ENCODE measurements at regions not wholly inside any gene's neighbourhood (a gene's known extent, or its start where the extent isn't known, plus 50 kb on each side); places are given as distances from the start of the nearest gene placed in this dataset.
A peak's percentile ranks its signal among the peaks of the same experiment; 100 is the strongest.
"Not testable (repeated sequence)": the region's sequence is repeated elsewhere in the genome, so short reads cannot be mapped to it uniquely, and the experiment has no call there.

GRCh38 chr6:112933947-112934346, 586.8 kb downstream of the RFPL4B start:
- TF ChIP-seq CTCF (IDR thresholded peaks at IDR 0.05; ENCODE audit: low read depth, low read length, missing control alignments) = no peak
- no peak for DNase-seq (ENCODE audit: extremely low read depth, low read depth)
- no peak overlapping the region for H3K4me3 ChIP-seq (replicated peaks; ENCODE audit: low read depth, low read length)

- no peak for TF ChIP-seq CTCF (IDR thresholded peaks at IDR 0.05; ENCODE audit: low read depth, low read length, missing control alignments)
- no peak overlapping the region for H3K4me3 ChIP-seq (replicated peaks; ENCODE audit: low read depth, low read length)
- DNase-seq (ENCODE audit: extremely low read depth, low read depth) = no peak
Measured at GRCh38 chr6:112934433-112935327, 587.5 kb downstream of the RFPL4B start.

GRCh38 chr6:112935402-112936078, 588.4 kb downstream of the RFPL4B start:
- H3K4me3 ChIP-seq (replicated peaks; ENCODE audit: low read depth, low read length) = no peak overlapping the region

GRCh38 chr6:112936079-112936472, 588.9 kb downstream of the RFPL4B start:
- H3K4me3 ChIP-seq (replicated peaks; ENCODE audit: low read depth, low read length) = no peak overlapping the region
- no peak for TF ChIP-seq CTCF (IDR thresholded peaks at IDR 0.05; ENCODE audit: low read depth, low read length, missing control alignments)
- no peak for DNase-seq (ENCODE audit: extremely low read depth, low read depth)

More at GRCh38 chr6:112935402-112936078, 588.4 kb downstream of the RFPL4B start:
- no peak for TF ChIP-seq CTCF (IDR thresholded peaks at IDR 0.05; ENCODE audit: low read depth, low read length, missing control alignments)
- no peak for DNase-seq (ENCODE audit: extremely low read depth, low read depth)

- TF ChIP-seq CTCF (IDR thresholded peaks at IDR 0.05; ENCODE audit: low read depth, low read length, missing control alignments) = no peak
- DNase-seq (ENCODE audit: extremely low read depth, low read depth) = peak; percentile 79
- no peak overlapping the region for H3K4me3 ChIP-seq (replicated peaks; ENCODE audit: low read depth, low read length)
Measured at GRCh38 chr6:112936504-112936903, 589.4 kb downstream of the RFPL4B start.

- not testable (repeated sequence) for DNase-seq (ENCODE audit: extremely low read depth, low read depth); H3K4me3 ChIP-seq (replicated peaks; ENCODE audit: low read depth, low read length)
Measured at GRCh38 chr6:112937690-112938089, 590.6 kb downstream of the RFPL4B start.

- H3K4me3 ChIP-seq (replicated peaks; ENCODE audit: low read depth, low read length) = no peak overlapping the region
- TF ChIP-seq CTCF (IDR thresholded peaks at IDR 0.05; ENCODE audit: low read depth, low read length, missing control alignments) = no peak
- no peak for DNase-seq (ENCODE audit: extremely low read depth, low read depth)
Measured at GRCh38 chr6:112938650-112939049, 591.5 kb downstream of the RFPL4B start.
